DND-41 (cell line): ENCODE measurements at regions not wholly inside any gene's neighbourhood (a gene's known extent, or its start where the extent isn't known, plus 50 kb on each side); places are given as distances from the start of the nearest gene placed in this dataset.
"Not testable (repeated sequence)": the region's sequence is repeated elsewhere in the genome, so short reads cannot be mapped to it uniquely, and the experiment has no call there.

ENCODE experiments used
- ATAC-seq: fragments of 200-7000 bp; cut with Tn5 transposase; 3 replicates; pipeline ENCODE4 v1.9.1; 2021; ENCODE audit warnings: low read depth; ENCODE audit not compliant: insufficient read depth
- DNase-seq: peaks from one replicate; pipeline ENCODE4 v3.0.0-alpha.2; 2020
- H2AFZ ChIP-seq: 2 replicates; pipeline ENCODE4 v1.6.0; 2012; ENCODE audit warnings: low read depth, low read length
- H3K27ac ChIP-seq: 2 replicates; pipeline ENCODE4 v1.5.1; 2012; ENCODE audit warnings: low read length, inconsistent platforms
- H3K27me3 ChIP-seq: fragments of 200-600 bp; sonication (generic); 2 replicates; pipeline ENCODE4 v1.6.0; 2012; ENCODE audit warnings: low read length, mild to moderate bottlenecking, inconsistent platforms; ENCODE audit not compliant: insufficient read depth, poor library complexity
- H3K36me3 ChIP-seq: 2 replicates; pipeline ENCODE4 v1.5.1; 2012; ENCODE audit warnings: low read length, inconsistent platforms; ENCODE audit not compliant: insufficient read depth
- H3K4me1 ChIP-seq: 2 replicates; pipeline ENCODE4 v1.5.1; 2012; ENCODE audit warnings: mild to moderate bottlenecking, low read length; ENCODE audit not compliant: insufficient read depth
- H3K4me2 ChIP-seq: 2 replicates; pipeline ENCODE4 v1.6.0; 2012; ENCODE audit warnings: mild to moderate bottlenecking, moderate library complexity, low read length, inconsistent platforms; ENCODE audit not compliant: insufficient read depth
- H3K4me3 ChIP-seq, 2 experiments: fragments of 200-600 bp in 1 of 2; shearing (Covaris generic) in 1 of 2; 2 replicates each; pipeline ENCODE4 v1.5.1; 2012 to 2016; ENCODE audit warnings: inconsistent platforms in 2 of 2, low read length in 2 of 2, mild to moderate bottlenecking in 2 of 2, low read depth in 1 of 2, moderate library complexity in 1 of 2
- H3K79me2 ChIP-seq: 2 replicates; pipeline ENCODE4 v1.6.0; 2012; ENCODE audit warnings: low read length, inconsistent platforms; ENCODE audit not compliant: insufficient read depth
- H3K9ac ChIP-seq: 2 replicates; pipeline ENCODE4 v1.6.0; 2012; ENCODE audit warnings: low read depth, mild to moderate bottlenecking, inconsistent platforms, low read length, moderate library complexity
- H3K9me3 ChIP-seq: 2 replicates; pipeline ENCODE4 v1.5.1; 2012; ENCODE audit warnings: low read length, moderate library complexity, mild to moderate bottlenecking, inconsistent platforms; ENCODE audit not compliant: insufficient read depth, severe bottlenecking
- H4K20me1 ChIP-seq: 2 replicates; pipeline ENCODE4 v1.6.0; 2012; ENCODE audit warnings: low read length; ENCODE audit not compliant: insufficient read depth
- CTCF ChIP-seq: IDR thresholded peaks from 2 replicates; pipeline ENCODE4 v1.5.1; 2012; ENCODE audit warnings: borderline replicate concordance, low read length, moderate library complexity, mild to moderate bottlenecking; ENCODE audit not compliant: poor library complexity, severe bottlenecking; ENCODE audit errors: extremely low read depth
- EZH2 ChIP-seq: IDR thresholded peaks from 3 replicates; pipeline ENCODE4 v1.6.1; 2012; ENCODE audit warnings: borderline replicate concordance, low read depth, mild to moderate bottlenecking, moderate library complexity, low read length, inconsistent platforms; ENCODE audit not compliant: severe bottlenecking

- Histone ChIP-seq H3K27ac (no peak overlapping the region), H3K4me2 (no peak overlapping the region), H3K79me2 (no peaks in the 10 kb centered on the region), H3K36me3 (no peaks in the 10 kb centered on the region), H3K9ac (no peak overlapping the region), H3K27me3 (no peaks in the 10 kb centered on the region), H4K20me1 (no peaks in the 10 kb centered on the region), H2AFZ (no peak overlapping the region), H3K4me1 (no peaks in the 10 kb centered on the region), H3K9me3 (no peaks in the 10 kb centered on the region), H3K4me3 (no peak overlapping the region)
- ATAC-seq (no peak), DNase-seq (no peak)
- no peak for TF ChIP-seq EZH2
- TF ChIP-seq CTCF: no peak
Observed at GRCh38 chr7:51823437-51823836, 506.8 kb upstream of the COBL start.

- Histone ChIP-seq H3K27me3 (no peaks in the 10 kb centered on the region), H3K36me3 (no peaks in the 10 kb centered on the region), H4K20me1 (no peaks in the 10 kb centered on the region), H3K4me3 (no peak overlapping the region), H2AFZ (no peak overlapping the region), H3K9ac (no peak overlapping the region), H3K27ac (no peak overlapping the region), H3K4me2 (no peak overlapping the region), H3K9me3 (no peaks in the 10 kb centered on the region), H3K79me2 (no peaks in the 10 kb centered on the region), H3K4me1 (no peaks in the 10 kb centered on the region)
- DNase-seq (no peak), ATAC-seq (no peak)
- no peak for TF ChIP-seq EZH2
- TF ChIP-seq CTCF: no peak
Observed at GRCh38 chr7:51817694-51818225, 501.2 kb upstream of the COBL start.

- H4K20me1 ChIP-seq, H3K27me3 ChIP-seq, H3K9me3 ChIP-seq, ATAC-seq, H3K4me3 ChIP-seq, H3K79me2 ChIP-seq, H3K9ac ChIP-seq, H3K36me3 ChIP-seq, DNase-seq, H3K4me1 ChIP-seq, H3K27ac ChIP-seq, H3K4me2 ChIP-seq, H2AFZ ChIP-seq: not testable (repeated sequence)
Observed at GRCh38 chr7:51805783-51806431, 489.3 kb upstream of the COBL start.

GRCh38 chr7:51802718-51803117, 486.1 kb upstream of the COBL start:
- H4K20me1 ChIP-seq: no peaks in the 10 kb centered on the region
- no peak overlapping the region for H2AFZ ChIP-seq
- H3K27ac ChIP-seq: no peak overlapping the region
- H3K9me3 ChIP-seq: no peaks in the 10 kb centered on the region
- no peak overlapping the region for H3K4me3 ChIP-seq
- H3K4me2 ChIP-seq: no peak overlapping the region
- TF ChIP-seq CTCF: no peak
- TF ChIP-seq EZH2: no peak
- H3K36me3 ChIP-seq: no peaks in the 10 kb centered on the region
- H3K79me2 ChIP-seq: no peaks in the 10 kb centered on the region
- DNase-seq (no peak), ATAC-seq (no peak)
- H3K4me1 ChIP-seq: no peaks in the 10 kb centered on the region
- H3K9ac ChIP-seq: no peak overlapping the region
- no peaks in the 10 kb centered on the region for H3K27me3 ChIP-seq
